K562 (cell line): ENCODE measurements at regions not wholly inside any gene's neighbourhood (a gene's known extent, or its start where the extent isn't known, plus 50 kb on each side); places are given as distances from the start of the nearest gene placed in this dataset.

Experiments
- ATAC-seq: fragments of 200-7000 bp; cut with Tn5 transposase; 3 replicates; pipeline ENCODE4 v1.9.1; 2020; ENCODE audit warnings: moderate library complexity
- BruUV-seq: library from RNA; stranded (reverse); fragments of 400-500 nt; replicated peaks from 2 replicates; lab custom pipeline; 2021; lab: Mats Ljungman, UMichigan
- CTCF ChIA-PET: fragments of 300-600 bp; formaldehyde crosslinking; extraction: SDS; loops from one replicate; lab custom pipeline; 2021; ENCODE audit warnings: low intra/inter-chr PET ratio; lab: Yijun Ruan, JAX
- POLR2A ChIA-PET: fragments of 300-600, 350-650 bp; sonication (Branson Sonifier 250); formaldehyde crosslinking; extraction: SDS; loops from one replicate; lab custom pipeline; 2021; ENCODE audit warnings: antibody characterized with exemption, inconsistent platforms; lab: Yijun Ruan, JAX
- DNase-seq, 4 experiments: peaks; one replicate each; pipeline versions ENCODE4 v3.0.0 to v3.0.0-alpha.2; 2011 to 2018; ENCODE audit warnings: low spot score in 3 of 4, mixed read lengths in 3 of 4; ENCODE audit errors: extremely low read depth in 1 of 4
- FAIRE-seq: peaks from 2 replicates; lab custom pipeline; 2011; peaks lifted over from hg19 to GRCh38; lab: Jason Lieb, UNC
- H2AFZ ChIP-seq: 2 replicates; pipeline ENCODE4 v1.6.0; 2011; ENCODE audit warnings: low read depth, low read length, control low read depth, inconsistent platforms
- H3K27ac ChIP-seq: fragments of 200-600 bp; 3 replicates; pipeline ENCODE4 v1.8.0; 2011; ENCODE audit warnings: low read depth, mild to moderate bottlenecking, control low read depth, inconsistent platforms, low read length, moderate library complexity, mixed read lengths; ENCODE audit errors: extremely low read depth
- H3K27me3 ChIP-seq, 2 experiments: fragments of 300-600 bp in 1 of 2; 2 replicates in 1 of 2; 3 replicates in 1 of 2; pipeline versions ENCODE4 v1.6.0 to v1.8.0; 2011; ENCODE audit warnings: inconsistent platforms in 2 of 2, low read length in 2 of 2, mild to moderate bottlenecking in 1 of 2, mixed read lengths in 1 of 2, moderate library complexity in 1 of 2; ENCODE audit not compliant: control insufficient read depth in 2 of 2, insufficient read depth in 2 of 2
- H3K36me3 ChIP-seq: fragments of 300-600 bp; 3 replicates; pipeline ENCODE4 v1.8.0; 2011; ENCODE audit warnings: mild to moderate bottlenecking, low read length, inconsistent platforms; ENCODE audit not compliant: control insufficient read depth, insufficient read depth
- H3K4me1 ChIP-seq, 2 experiments: fragments of 200-600 bp in 1 of 2; replicated peaks in 1 of 2; 2 replicates in 1 of 2; 3 replicates in 1 of 2; pipeline versions ENCODE4 v1.5.1 to v1.8.0; 2011; ENCODE audit warnings: inconsistent platforms in 2 of 2, low read length in 2 of 2, mild to moderate bottlenecking in 1 of 2, mixed read lengths in 1 of 2, moderate library complexity in 1 of 2; ENCODE audit not compliant: control insufficient read depth in 2 of 2, insufficient read depth in 2 of 2
- H3K4me2 ChIP-seq: 2 replicates; pipeline ENCODE4 v1.6.1; 2011; ENCODE audit warnings: low read length, control low read depth, inconsistent platforms, mixed read lengths; ENCODE audit not compliant: insufficient read depth
- H3K4me3 ChIP-seq: fragments of 200-600 bp; sonication (generic), shearing (Covaris generic); 2 replicates; pipeline ENCODE4 v1.5.1; 2016; ENCODE audit warnings: control low read depth, inconsistent platforms
- H3K79me2 ChIP-seq: fragments of 200-600 bp; 3 replicates; pipeline ENCODE4 v1.8.0; 2011; ENCODE audit warnings: low read length, inconsistent platforms; ENCODE audit not compliant: control insufficient read depth, insufficient read depth
- H3K9ac ChIP-seq, 2 experiments: 2 replicates each; pipeline versions ENCODE4 v1.6.0 to v1.6.1; 2011; ENCODE audit warnings: low read depth in 2 of 2, low read length in 2 of 2, control low read depth in 1 of 2, inconsistent platforms in 1 of 2, mild to moderate bottlenecking in 1 of 2, mixed read lengths in 1 of 2; ENCODE audit not compliant: insufficient read depth in 1 of 2
- H3K9me1 ChIP-seq: one replicate; pipeline ENCODE4 v1.6.0; 2011; ENCODE audit warnings: inconsistent platforms, mild to moderate bottlenecking, low read length, moderate library complexity; ENCODE audit not compliant: control insufficient read depth, insufficient read depth
- H3K9me3 ChIP-seq: replicated peaks from 2 replicates; pipeline ENCODE4 v1.5.1; 2011; ENCODE audit warnings: low read depth, low read length, inconsistent platforms; ENCODE audit not compliant: control insufficient read depth, insufficient read depth
- H4K20me1 ChIP-seq: replicated peaks from 2 replicates; pipeline ENCODE4 v1.6.1; 2011; ENCODE audit warnings: low read length, inconsistent platforms, mixed read lengths; ENCODE audit not compliant: control insufficient read depth, insufficient read depth
- ESRRB ChIP-seq: fragments of 250-450 bp; sonication (Bioruptor Pico); IDR thresholded peaks from 2 replicates; pipeline ENCODE4 v1.5.0; 2020; ENCODE audit warnings: mild to moderate bottlenecking, moderate library complexity, borderline replicate concordance
- ETV1 ChIP-seq: fragments of 450-650 bp; conservative IDR thresholded peaks from 2 replicates; pipeline ENCODE4 v1.6.1; 2016; ENCODE audit warnings: missing genetic modification characterization, control low read depth, low read depth, missing compliant biosample characterization
- MCM7 ChIP-seq, 2 experiments: fragments of 450-650 bp; IDR thresholded peaks; 2 replicates each; pipeline ENCODE4 v1.6.1; 2016 to 2018
- NR2C1 ChIP-seq, 2 experiments: fragments of 450-650 bp; IDR thresholded peaks; 2 replicates each; pipeline ENCODE4 v1.6.1; 2017; ENCODE audit warnings: mild to moderate bottlenecking in 2 of 2, antibody characterized with exemption in 1 of 2, inconsistent platforms in 1 of 2, missing compliant biosample characterization in 1 of 2, missing genetic modification characterization in 1 of 2
- ZBTB17 ChIP-seq: fragments of 450-650 bp; formaldehyde crosslinking; IDR thresholded peaks from 2 replicates; pipeline ENCODE4 v1.4.0; 2020; ENCODE audit warnings: mild to moderate bottlenecking
- ZNF354B ChIP-seq: fragments of 250-450 bp; sonication (Bioruptor Pico); IDR thresholded peaks from 2 replicates; pipeline ENCODE4 v1.4.0; 2020
- ZNF76 ChIP-seq: fragments of 250-450 bp; sonication (Bioruptor Pico); IDR thresholded peaks from 2 replicates; pipeline ENCODE4 v1.4.0; 2020; ENCODE audit warnings: mild to moderate bottlenecking, moderate library complexity, borderline replicate concordance
- ZNF764 ChIP-seq: fragments of 250-450 bp; sonication (Bioruptor Pico); IDR thresholded peaks from 2 replicates; pipeline ENCODE4 v1.4.0; 2020; ENCODE audit warnings: low read depth, mild to moderate bottlenecking, moderate library complexity
- WGBS: fragments of 100-300 bp; shearing (Covaris generic); methylation state at CpG from one replicate; pipeline ENCODE4 v1.1.6; 2016; ENCODE audit warnings: low coverage, mixed read lengths; ENCODE audit not compliant: insufficient coverage; ENCODE audit errors: missing lambda C conversion rate; 5-methylcytosine and 5-hydroxymethylcytosine counted together
- in situ Hi-C: fragments of 300-500 bp; cut with MboI; formaldehyde crosslinking; loops from 4 replicates; pipeline ENCODE4 v1.15.0; 2018; ENCODE audit warnings: inconsistent platforms, mixed read lengths
- intact Hi-C: fragments of 100-400 bp; cut with micrococcal nuclease; formaldehyde crosslinking; loops from 2 replicates; pipeline ENCODE4 v1.14.2; 2022
- TF ChIP-seq, protein P1 (sequence below): fragments of 250-450 bp; sonication (Bioruptor Pico); IDR thresholded peaks from 2 replicates; pipeline ENCODE4 v1.8.0; 2022; ENCODE audit warnings: inconsistent platforms, mild to moderate bottlenecking, moderate library complexity, borderline replicate concordance

DNA sequence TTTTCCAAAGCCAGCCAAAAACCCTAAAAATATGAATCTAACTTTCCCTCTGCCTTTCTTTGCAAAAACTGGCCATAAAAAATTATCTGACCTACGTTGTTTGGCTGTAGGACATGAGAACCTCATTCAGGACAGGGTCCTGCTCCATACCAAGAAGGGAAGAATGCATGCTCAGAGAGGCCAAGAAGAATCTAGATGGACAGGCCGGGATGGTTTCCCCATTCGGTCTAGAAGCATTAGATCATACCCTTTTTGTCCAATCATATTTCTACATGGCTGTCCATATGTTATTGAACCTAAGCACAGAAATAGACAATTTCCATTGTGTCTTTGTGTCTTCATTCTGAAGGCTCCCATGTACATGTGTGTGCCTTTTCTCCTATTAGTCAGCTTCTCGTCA is 2120.4 kb upstream of the PIK3C3 start:
- Histone ChIP-seq H4K20me1 (no peaks in the 10 kb centered on the region), H3K4me3 (no peak overlapping the region), H3K9ac (no peak overlapping the region), H2AFZ (no peak overlapping the region), H3K9me3 (no peaks in the 10 kb centered on the region; the same call in 1 of the 2 replicates), H3K27me3 (no peaks in the 10 kb centered on the region), H3K36me3 (no peaks in the 10 kb centered on the region), H3K79me2 (no peaks in the 10 kb centered on the region), H3K4me1 (no peaks in the 10 kb centered on the region), H3K4me2 (no peak overlapping the region), H3K27ac (no peak overlapping the region), H3K9me1 (no peaks in the 10 kb centered on the region)
- ChIA-PET CTCF (no interaction called here), POLR2A (no interaction called here)
- no peak for TF ChIP-seq NR2C1 (IDR thresholded peaks at IDR 0.05)
- no peak for TF ChIP-seq NR2C1 (tag; IDR thresholded peaks at IDR 0.05)
- TF ChIP-seq MCM7 (IDR thresholded peaks at IDR 0.05) = no peak
- TF ChIP-seq ETV1 (tag) = no peak
- no peak for TF ChIP-seq ZNF76 (CRISPR knock-in tag)
- TF ChIP-seq, protein P1, sequence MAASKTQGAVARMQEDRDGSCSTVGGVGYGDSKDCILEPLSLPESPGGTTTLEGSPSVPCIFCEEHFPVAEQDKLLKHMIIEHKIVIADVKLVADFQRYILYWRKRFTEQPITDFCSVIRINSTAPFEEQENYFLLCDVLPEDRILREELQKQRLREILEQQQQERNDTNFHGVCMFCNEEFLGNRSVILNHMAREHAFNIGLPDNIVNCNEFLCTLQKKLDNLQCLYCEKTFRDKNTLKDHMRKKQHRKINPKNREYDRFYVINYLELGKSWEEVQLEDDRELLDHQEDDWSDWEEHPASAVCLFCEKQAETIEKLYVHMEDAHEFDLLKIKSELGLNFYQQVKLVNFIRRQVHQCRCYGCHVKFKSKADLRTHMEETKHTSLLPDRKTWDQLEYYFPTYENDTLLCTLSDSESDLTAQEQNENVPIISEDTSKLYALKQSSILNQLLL (CRISPR knock-in tag) = no peak
- no peak for TF ChIP-seq ZBTB17 (CRISPR knock-in tag)
- no peak for TF ChIP-seq ZNF354B (CRISPR knock-in tag)
- TF ChIP-seq ESRRB = no peak
- no peak for TF ChIP-seq ZNF764 (CRISPR knock-in tag)
- FAIRE-seq = no peak
- DNase-seq = no peak
- BruUV-seq = no TSS peak
- no peak for ATAC-seq
- in situ Hi-C loops = no loop called here
- 1% methylated on average over 4 of the region's 4 CpGs for WGBS
- intact Hi-C loops = no loop called here
